Rectal smooth muscle tissue (tissue), 1 donor: ENCODE measurements at regions not wholly inside any gene's neighbourhood (a gene's known extent, or its start where the extent isn't known, plus 50 kb on each side); places are given as distances from the start of the nearest gene placed in this dataset.

ENCODE experiments used
- H3K27ac ChIP-seq: one replicate; pipeline ENCODE4 v1.7.0; 2013; ENCODE audit warnings: low read depth, low read length, inconsistent platforms
- H3K27me3 ChIP-seq: one replicate; pipeline ENCODE4 v1.7.0; 2013; ENCODE audit warnings: low read length; ENCODE audit not compliant: control insufficient read depth, insufficient read depth
- H3K36me3 ChIP-seq: one replicate; pipeline ENCODE4 v1.7.0; 2013; ENCODE audit warnings: low read length; ENCODE audit not compliant: control insufficient read depth, insufficient read depth
- H3K4me1 ChIP-seq: one replicate; pipeline ENCODE4 v1.7.0; 2013; ENCODE audit warnings: low read length; ENCODE audit not compliant: control insufficient read depth, insufficient read depth
- H3K4me3 ChIP-seq: one replicate; pipeline ENCODE4 v1.7.0; 2013; ENCODE audit warnings: low read length
- H3K9ac ChIP-seq: one replicate; pipeline ENCODE4 v1.7.0; 2013; ENCODE audit warnings: low read length

- Histone ChIP-seq H3K27me3 (no peaks in the 10 kb centered on the region), H3K27ac (peak overlapping the region; percentile 18), H3K36me3 (no peaks in the 10 kb centered on the region), H3K4me1 (no peaks in the 10 kb centered on the region), H3K9ac (no peak overlapping the region), H3K4me3 (no peak overlapping the region)
These were observed 102.1 kb downstream of the IRS2 start for GRCh38 chr13:109684084-109684823.

DNA sequence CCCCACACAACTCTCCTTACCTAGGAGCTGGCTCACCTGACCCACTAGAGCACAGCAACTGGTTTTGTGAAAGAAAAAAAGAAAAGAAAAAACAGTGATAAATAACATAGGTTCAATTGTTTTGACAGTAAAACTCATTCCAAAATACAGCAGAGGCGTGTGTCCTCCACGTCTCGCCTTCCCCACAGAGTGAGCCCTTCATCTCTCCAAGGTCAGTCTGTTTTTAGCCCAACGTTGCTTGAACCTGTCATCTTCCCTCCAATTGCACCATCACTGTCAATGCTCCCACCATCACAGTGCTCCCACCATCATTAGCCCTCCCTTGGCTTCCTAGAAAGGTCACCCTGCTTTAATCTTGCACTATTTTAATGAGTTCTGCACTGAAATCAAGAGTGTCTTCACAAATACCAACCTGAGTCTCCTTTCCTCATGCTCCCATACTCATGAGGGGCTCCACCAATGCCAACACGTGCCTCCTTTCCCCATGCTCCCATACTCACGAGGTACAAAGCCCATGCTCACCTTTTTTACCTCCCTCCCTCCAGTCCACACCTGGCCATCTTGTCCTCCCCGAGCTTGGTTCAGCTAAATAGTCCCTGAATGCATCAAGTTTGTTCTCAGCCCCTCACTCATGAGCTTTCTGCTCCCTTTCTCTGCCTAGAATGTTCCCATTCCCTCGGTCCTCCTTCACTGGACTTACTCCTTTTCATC lies 103.7 kb downstream of the IRS2 start:
- no peak overlapping the region for H3K27ac ChIP-seq
- no peaks in the 10 kb centered on the region for H3K27me3 ChIP-seq
- no peak overlapping the region for H3K9ac ChIP-seq
- no peaks in the 10 kb centered on the region for H3K4me1 ChIP-seq
- no peak overlapping the region for H3K4me3 ChIP-seq
- no peaks in the 10 kb centered on the region for H3K36me3 ChIP-seq

DNA sequence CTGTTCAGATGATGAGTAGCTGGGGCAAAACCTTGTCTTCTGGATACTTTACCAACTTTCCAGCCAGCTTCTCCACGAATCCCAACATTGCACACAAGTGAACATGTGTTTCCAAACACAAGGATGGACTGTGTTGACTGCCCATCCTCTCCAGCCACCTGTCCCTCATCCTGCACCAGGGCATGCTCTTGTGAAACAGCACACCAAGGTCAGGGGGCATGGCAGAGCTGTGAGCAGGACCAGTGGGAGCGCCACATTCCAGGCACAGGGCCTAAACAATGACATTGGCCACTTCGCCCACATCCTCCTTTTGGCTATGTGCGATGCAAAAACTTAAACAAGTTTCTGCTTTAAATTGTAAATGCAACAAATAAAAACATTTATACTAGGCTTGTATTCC lies 105.5 kb downstream of the IRS2 start:
- Histone ChIP-seq H3K4me1 (no peaks in the 10 kb centered on the region), H3K27me3 (no peaks in the 10 kb centered on the region), H3K27ac (no peak overlapping the region), H3K4me3 (no peak overlapping the region), H3K9ac (no peak overlapping the region), H3K36me3 (no peaks in the 10 kb centered on the region)

DNA sequence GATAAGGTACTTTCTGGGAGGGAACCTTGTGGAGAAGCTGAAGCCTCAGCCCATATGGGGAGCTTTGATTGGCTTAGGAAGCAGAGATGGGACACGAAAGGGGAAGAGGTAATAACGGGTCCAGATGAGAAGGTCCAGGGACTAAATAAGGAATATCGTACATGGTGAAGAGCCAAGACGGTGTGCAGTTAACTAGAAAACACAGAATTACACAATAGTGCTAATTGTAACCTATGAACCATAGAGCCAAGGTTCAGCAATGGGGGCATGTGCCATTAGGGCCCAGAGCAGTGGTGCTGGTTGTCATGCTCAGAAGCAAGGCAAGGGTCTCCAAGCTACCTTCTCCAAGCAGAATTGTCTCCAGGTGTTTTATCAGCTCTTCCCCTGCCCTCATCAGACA lies 106.1 kb downstream of the IRS2 start:
- Histone ChIP-seq H3K27ac (no peak overlapping the region), H3K4me1 (no peaks in the 10 kb centered on the region), H3K9ac (no peak overlapping the region), H3K27me3 (no peaks in the 10 kb centered on the region), H3K36me3 (no peaks in the 10 kb centered on the region), H3K4me3 (no peak overlapping the region)

DNA sequence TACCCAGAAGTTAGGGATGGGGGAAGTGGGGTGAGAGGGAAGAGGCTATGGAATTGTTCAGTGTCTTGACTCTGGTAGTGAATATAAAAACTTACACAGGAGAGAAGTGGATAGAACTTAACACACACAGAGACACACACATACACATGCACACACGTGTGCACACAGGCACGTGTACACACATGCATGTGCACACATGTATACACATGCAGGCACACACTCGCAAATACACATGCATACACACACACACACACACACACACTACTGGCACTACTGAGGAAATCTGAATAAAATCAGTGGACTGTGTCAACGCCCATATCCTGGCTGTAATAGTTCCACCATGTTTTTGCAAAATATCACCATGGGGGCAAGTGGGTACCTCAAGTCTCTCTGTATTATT lies 107.9 kb downstream of the IRS2 start:
- Histone ChIP-seq H3K36me3 (no peaks in the 10 kb centered on the region), H3K27me3 (no peaks in the 10 kb centered on the region), H3K4me3 (no peak overlapping the region), H3K27ac (no peak overlapping the region), H3K4me1 (no peaks in the 10 kb centered on the region), H3K9ac (no peak overlapping the region)

DNA sequence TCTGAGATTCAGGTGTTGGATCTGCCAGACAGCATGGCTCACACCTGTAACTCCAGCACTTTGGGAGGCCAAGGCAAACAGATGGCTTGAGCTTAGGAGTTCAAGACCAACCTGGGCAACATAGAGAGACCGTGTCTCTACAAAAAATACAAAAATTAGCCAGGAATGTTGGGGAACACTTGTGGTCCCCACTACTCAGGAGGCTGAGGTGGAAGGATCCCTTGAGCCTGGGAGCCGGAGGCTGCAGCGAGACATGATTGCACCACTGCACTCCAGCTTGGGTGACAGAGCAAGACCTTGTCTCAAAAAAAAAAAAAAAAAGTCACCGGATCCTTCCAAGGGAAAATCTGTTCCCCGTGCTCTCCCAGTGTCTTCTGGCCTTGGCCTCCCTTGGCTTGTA lies 109.2 kb downstream of the IRS2 start:
- Histone ChIP-seq H3K27me3 (no peaks in the 10 kb centered on the region), H3K4me1 (no peaks in the 10 kb centered on the region)

DNA sequence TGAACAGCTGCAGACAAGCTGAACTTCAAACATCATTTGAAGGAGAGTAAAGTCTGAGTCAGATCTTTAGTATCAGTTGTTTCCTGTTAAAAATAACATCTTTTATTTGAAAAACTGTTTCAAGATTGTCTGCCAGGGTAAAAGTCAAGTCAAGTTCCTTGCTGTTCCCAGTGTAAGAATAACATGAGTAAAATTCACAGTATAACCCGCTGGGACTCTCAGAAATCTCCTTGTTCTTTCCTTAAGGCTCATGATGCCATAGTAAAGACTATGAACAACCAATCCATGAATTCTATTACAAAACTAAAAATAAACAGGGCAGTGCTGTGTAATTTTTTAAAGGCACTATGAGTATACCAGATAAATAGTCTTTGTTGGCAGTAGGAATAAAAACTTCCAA lies 112.9 kb downstream of the IRS2 start:
- Histone ChIP-seq H3K36me3 (no peaks in the 10 kb centered on the region), H3K4me3 (no peak overlapping the region), H3K4me1 (no peaks in the 10 kb centered on the region), H3K27ac (no peak overlapping the region), H3K9ac (no peak overlapping the region), H3K27me3 (no peaks in the 10 kb centered on the region)

More for the DNA sequence above, 109.2 kb downstream of the IRS2 start:
- no peak overlapping the region for H3K9ac ChIP-seq
- H3K27ac ChIP-seq = no peak overlapping the region
- H3K4me3 ChIP-seq = no peak overlapping the region
- H3K36me3 ChIP-seq = no peaks in the 10 kb centered on the region

- H3K36me3 ChIP-seq = no peaks in the 10 kb centered on the region
- no peaks in the 10 kb centered on the region for H3K27me3 ChIP-seq
- no peak overlapping the region for H3K4me3 ChIP-seq
- no peak overlapping the region for H3K9ac ChIP-seq
- no peak overlapping the region for H3K27ac ChIP-seq
- no peaks in the 10 kb centered on the region for H3K4me1 ChIP-seq
These were observed 113.8 kb downstream of the IRS2 start for GRCh38 chr13:109672545-109672944.

GRCh38 chr13:109671919-109672318 lies 114.5 kb downstream of the IRS2 start:
- no peak overlapping the region for H3K27ac ChIP-seq
- H3K9ac ChIP-seq = no peak overlapping the region
- H3K4me3 ChIP-seq = no peak overlapping the region
- no peaks in the 10 kb centered on the region for H3K36me3 ChIP-seq
- no peaks in the 10 kb centered on the region for H3K27me3 ChIP-seq
- H3K4me1 ChIP-seq = no peaks in the 10 kb centered on the region

GRCh38 chr13:109670776-109671175 lies 115.6 kb downstream of the IRS2 start:
- Histone ChIP-seq H3K9ac (no peak overlapping the region), H3K36me3 (no peaks in the 10 kb centered on the region), H3K4me3 (no peak overlapping the region), H3K27ac (no peak overlapping the region), H3K4me1 (no peaks in the 10 kb centered on the region), H3K27me3 (no peaks in the 10 kb centered on the region)

- Histone ChIP-seq H3K27me3 (no peaks in the 10 kb centered on the region), H3K36me3 (no peaks in the 10 kb centered on the region), H3K27ac (no peak overlapping the region), H3K4me3 (no peak overlapping the region), H3K4me1 (no peaks in the 10 kb centered on the region), H3K9ac (no peak overlapping the region)
These were observed 116.4 kb downstream of the IRS2 start for GRCh38 chr13:109669956-109670355.

- no peak overlapping the region for H3K27ac ChIP-seq
- no peaks in the 10 kb centered on the region for H3K4me1 ChIP-seq
- H3K27me3 ChIP-seq = no peaks in the 10 kb centered on the region
- H3K36me3 ChIP-seq = no peaks in the 10 kb centered on the region
- H3K9ac ChIP-seq = no peak overlapping the region
- no peak overlapping the region for H3K4me3 ChIP-seq
These were observed 117.2 kb downstream of the IRS2 start for GRCh38 chr13:109669234-109669612.
